Cardiac muscle cell (in vitro differentiated cells and primary cell): ENCODE measurements at regions not wholly inside any gene's neighbourhood (a gene's known extent, or its start where the extent isn't known, plus 50 kb on each side); places are given as distances from the start of the nearest gene placed in this dataset.
"Not testable (repeated sequence)": the region's sequence is repeated elsewhere in the genome, so short reads cannot be mapped to it uniquely, and the experiment has no call there.

Source experiments
- DNase-seq, 2 donors: peaks; one replicate each; pipeline versions ENCODE4 v3.0.0 to v3.0.0-alpha.2; 2010 to 2017; ENCODE audit warnings: low read depth in 1 of 2, low spot score in 1 of 2
- H3K27ac ChIP-seq: fragments of 200-600 bp; sonication (generic); 2 replicates; pipeline ENCODE4 v1.5.1; 2016
- H3K27me3 ChIP-seq: fragments of 200-600 bp; sonication (generic); 2 replicates; pipeline ENCODE4 v1.6.0; 2016; ENCODE audit warnings: control low read depth
- H3K36me3 ChIP-seq: fragments of 200-600 bp; sonication (generic); 2 replicates; pipeline ENCODE4 v1.5.1; 2016; ENCODE audit warnings: control low read depth
- H3K4me1 ChIP-seq: fragments of 200-600 bp; sonication (generic); 2 replicates; pipeline ENCODE4 v1.8.1; 2017; ENCODE audit warnings: low read depth, mild to moderate bottlenecking, mixed run types
- H3K4me3 ChIP-seq: fragments of 200-600 bp; sonication (generic); 2 replicates; pipeline ENCODE4 v1.5.1; 2016; ENCODE audit warnings: mild to moderate bottlenecking
- H3K9me3 ChIP-seq: fragments of 200-600 bp; sonication (generic); 2 replicates; pipeline ENCODE4 v1.5.1; 2017; ENCODE audit warnings: low read depth, mild to moderate bottlenecking, control low read depth
- CTCF ChIP-seq: IDR thresholded peaks from 2 replicates; pipeline ENCODE4 v1.5.1; 2012; ENCODE audit warnings: low read depth, mild to moderate bottlenecking, low read length

GRCh38 chr13:85564598-85564997 is 234.6 kb downstream of the SLITRK6 start:
- Histone ChIP-seq H3K27ac (no peak overlapping the region), H3K9me3 (no peaks in the 10 kb centered on the region), H3K4me1 (no peaks in the 10 kb centered on the region), H3K36me3 (no peaks in the 10 kb centered on the region), H3K27me3 (no peaks in the 10 kb centered on the region), H3K4me3 (no peak overlapping the region)
- TF ChIP-seq CTCF = no peak
- DNase-seq = no peak

- Histone ChIP-seq H3K4me3 (no peak overlapping the region), H3K27me3 (no peaks in the 10 kb centered on the region), H3K36me3 (no peaks in the 10 kb centered on the region), H3K9me3 (no peaks in the 10 kb centered on the region), H3K27ac (no peak overlapping the region), H3K4me1 (no peaks in the 10 kb centered on the region)
- TF ChIP-seq CTCF = no peak
- no peak for DNase-seq
Observed at GRCh38 chr13:85562282-85562681, 236.9 kb downstream of the SLITRK6 start.

- no peak for TF ChIP-seq CTCF
- Histone ChIP-seq H3K36me3 (no peaks in the 10 kb centered on the region), H3K4me1 (no peaks in the 10 kb centered on the region), H3K4me3 (no peak overlapping the region), H3K27ac (no peak overlapping the region), H3K9me3 (no peaks in the 10 kb centered on the region), H3K27me3 (no peaks in the 10 kb centered on the region)
- DNase-seq = no peak
Observed at GRCh38 chr13:85557691-85558467, 241.3 kb downstream of the SLITRK6 start.

- Histone ChIP-seq H3K4me1 (no peaks in the 10 kb centered on the region), H3K9me3 (no peaks in the 10 kb centered on the region), H3K36me3 (no peaks in the 10 kb centered on the region), H3K27me3 (no peaks in the 10 kb centered on the region), H3K4me3 (no peak overlapping the region), H3K27ac (no peak overlapping the region)
- no peak for TF ChIP-seq CTCF
- DNase-seq = no peak
Observed at GRCh38 chr13:85551012-85551411, 248.2 kb downstream of the SLITRK6 start.

GRCh38 chr13:85549819-85550218 is 249.4 kb downstream of the SLITRK6 start:
- no peaks in the 10 kb centered on the region for H3K9me3 ChIP-seq
- H3K27me3 ChIP-seq = no peaks in the 10 kb centered on the region
- no peak overlapping the region for H3K4me3 ChIP-seq
- TF ChIP-seq CTCF = no peak
- no peak for DNase-seq
- no peaks in the 10 kb centered on the region for H3K4me1 ChIP-seq
- H3K27ac ChIP-seq = no peak overlapping the region
- no peaks in the 10 kb centered on the region for H3K36me3 ChIP-seq

GRCh38 chr13:85548845-85549244 is 250.4 kb downstream of the SLITRK6 start:
- not testable (repeated sequence) for H3K4me1 ChIP-seq, H3K27ac ChIP-seq, H3K9me3 ChIP-seq, DNase-seq, H3K36me3 ChIP-seq, H3K27me3 ChIP-seq, H3K4me3 ChIP-seq
